Peyer's patch (tissue), 4 donors: ENCODE measurements at regions not wholly inside any gene's neighbourhood (a gene's known extent, or its start where the extent isn't known, plus 50 kb on each side); places are given as distances from the start of the nearest gene placed in this dataset.

Experiments used
- DNase-seq, 3 donors: peaks; one replicate each; pipeline ENCODE4 v3.0.0-alpha.2; 2017 to 2019
- H3K27ac ChIP-seq, 4 donors: fragments of 200-600 bp; sonication (generic); one replicate each; pipeline ENCODE4 v1.5.1; 2016 to 2019
- H3K27me3 ChIP-seq, 2 donors: fragments of 200-600 bp; sonication (generic); one replicate each; pipeline ENCODE4 v1.5.1; 2019
- H3K36me3 ChIP-seq, 3 donors: fragments of 200-600 bp; sonication (generic); one replicate each; pipeline ENCODE4 v1.5.1; 2016 to 2019
- H3K4me1 ChIP-seq, 4 donors: fragments of 200-600 bp; sonication (generic); one replicate each; pipeline ENCODE4 v1.5.1; 2016 to 2019
- H3K4me3 ChIP-seq, 4 donors: fragments of 200-600 bp; sonication (generic); 1 replicate in 3 of 4; 2 replicates in 1 of 4; pipeline ENCODE4 v1.5.1; 2016 to 2019; ENCODE audit warnings: mild to moderate bottlenecking in 1 of 4
- H3K9me3 ChIP-seq, 4 donors: fragments of 200-600 bp; sonication (generic); one replicate each; pipeline ENCODE4 v1.5.1; 2016 to 2019; ENCODE audit warnings: mild to moderate bottlenecking in 1 of 4
- POLR2A ChIP-seq, 2 donors: fragments of 450-650 bp; IDR thresholded peaks; one replicate each; pipeline ENCODE4 v1.5.1; 2017; ENCODE audit warnings: antibody characterized with exemption in 2 of 2, mild to moderate bottlenecking in 2 of 2, moderate library complexity in 2 of 2
- TF ChIP-seq, protein P1 (sequence below), 6 experiments: fragments of 450-650 bp in 4 of 6; fragments of 200-600 bp in 2 of 6; sonication (generic) in 1 of 6; IDR thresholded peaks; one replicate each; pipeline ENCODE4 v1.5.1; 2017 to 2019; ENCODE audit warnings: antibody characterized with exemption in 6 of 6, mild to moderate bottlenecking in 3 of 6, moderate library complexity in 1 of 6

DNA sequence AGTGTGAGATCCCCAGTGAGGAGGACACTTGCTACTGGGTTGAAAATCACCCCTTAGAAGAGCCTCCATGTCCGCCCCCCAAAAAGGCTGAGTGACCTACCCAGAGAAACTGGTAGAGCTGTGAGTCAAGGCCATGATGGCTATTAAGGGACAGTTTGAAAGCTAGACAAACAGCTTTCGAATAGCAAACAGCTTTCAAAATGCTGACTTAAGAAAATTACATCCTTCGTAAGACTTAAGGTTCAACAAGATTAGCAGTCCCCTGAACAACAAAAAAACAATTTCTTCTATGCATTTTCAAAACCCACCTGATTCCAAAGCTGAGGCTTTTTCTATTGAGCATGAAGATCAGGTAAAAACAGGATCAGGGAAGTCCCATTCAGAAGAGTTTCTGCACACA lies 269.7 kb upstream of the SOX2 start:
- Histone ChIP-seq H3K4me3 (no peak overlapping the region), H3K36me3 (no peaks in the 10 kb centered on the region), H3K9me3 (no peaks in the 10 kb centered on the region), H3K27ac (no peak overlapping the region), H3K4me1 (no peaks in the 10 kb centered on the region), H3K27me3 (no peaks in the 10 kb centered on the region)
- no peak for TF ChIP-seq POLR2A (IDR thresholded peaks at IDR 0.05)
- TF ChIP-seq, protein P1, sequence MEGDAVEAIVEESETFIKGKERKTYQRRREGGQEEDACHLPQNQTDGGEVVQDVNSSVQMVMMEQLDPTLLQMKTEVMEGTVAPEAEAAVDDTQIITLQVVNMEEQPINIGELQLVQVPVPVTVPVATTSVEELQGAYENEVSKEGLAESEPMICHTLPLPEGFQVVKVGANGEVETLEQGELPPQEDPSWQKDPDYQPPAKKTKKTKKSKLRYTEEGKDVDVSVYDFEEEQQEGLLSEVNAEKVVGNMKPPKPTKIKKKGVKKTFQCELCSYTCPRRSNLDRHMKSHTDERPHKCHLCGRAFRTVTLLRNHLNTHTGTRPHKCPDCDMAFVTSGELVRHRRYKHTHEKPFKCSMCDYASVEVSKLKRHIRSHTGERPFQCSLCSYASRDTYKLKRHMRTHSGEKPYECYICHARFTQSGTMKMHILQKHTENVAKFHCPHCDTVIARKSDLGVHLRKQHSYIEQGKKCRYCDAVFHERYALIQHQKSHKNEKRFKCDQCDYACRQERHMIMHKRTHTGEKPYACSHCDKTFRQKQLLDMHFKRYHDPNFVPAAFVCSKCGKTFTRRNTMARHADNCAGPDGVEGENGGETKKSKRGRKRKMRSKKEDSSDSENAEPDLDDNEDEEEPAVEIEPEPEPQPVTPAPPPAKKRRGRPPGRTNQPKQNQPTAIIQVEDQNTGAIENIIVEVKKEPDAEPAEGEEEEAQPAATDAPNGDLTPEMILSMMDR (IDR thresholded peaks at IDR 0.05): no peak
- no peak for DNase-seq

- TF ChIP-seq, protein P1 (IDR thresholded peaks at IDR 0.05): no peak
- TF ChIP-seq POLR2A (IDR thresholded peaks at IDR 0.05): no peak
- Histone ChIP-seq H3K27me3 (no peaks in the 10 kb centered on the region), H3K36me3 (no peaks in the 10 kb centered on the region), H3K4me3 (no peak overlapping the region), H3K9me3 (no peaks in the 10 kb centered on the region), H3K4me1 (no peaks in the 10 kb centered on the region), H3K27ac (no peak overlapping the region)
- DNase-seq: no peak
Observed at GRCh38 chr3:181432992-181433391, 278.7 kb upstream of the SOX2 start.

GRCh38 chr3:181431748-181432147 lies 280.0 kb upstream of the SOX2 start:
- no peak for TF ChIP-seq POLR2A (IDR thresholded peaks at IDR 0.05)
- TF ChIP-seq, protein P1 (IDR thresholded peaks at IDR 0.05): no peak
- no peak overlapping the region for H3K4me3 ChIP-seq
- no peaks in the 10 kb centered on the region for H3K9me3 ChIP-seq
- no peaks in the 10 kb centered on the region for H3K27me3 ChIP-seq
- no peak overlapping the region for H3K27ac ChIP-seq
- H3K36me3 ChIP-seq: no peaks in the 10 kb centered on the region
- no peaks in the 10 kb centered on the region for H3K4me1 ChIP-seq
- no peak for DNase-seq

DNA sequence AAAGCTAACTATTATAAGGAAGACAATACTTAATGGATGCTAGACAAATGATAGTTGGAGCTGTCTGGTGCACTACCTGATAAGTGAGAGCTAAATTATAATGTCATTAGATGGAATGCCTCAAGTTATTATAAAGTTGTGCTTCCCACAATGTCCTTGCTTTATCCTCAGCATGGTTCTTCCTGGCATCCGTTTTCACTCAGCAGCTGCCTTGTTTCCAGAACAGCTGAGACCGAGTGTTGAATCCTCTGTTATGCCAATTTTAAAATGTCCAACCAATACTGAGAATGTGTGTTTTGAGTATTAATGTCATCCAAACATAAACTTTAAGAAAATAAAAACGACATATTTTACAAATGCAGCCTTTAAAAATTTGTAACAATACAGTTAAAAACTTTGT lies 286.7 kb upstream of the SOX2 start:
- no peak for TF ChIP-seq POLR2A (IDR thresholded peaks at IDR 0.05)
- TF ChIP-seq, protein P1 (IDR thresholded peaks at IDR 0.05): no peak
- no peak overlapping the region for H3K4me3 ChIP-seq
- DNase-seq: no peak
- H3K27me3 ChIP-seq: no peaks in the 10 kb centered on the region
- no peaks in the 10 kb centered on the region for H3K36me3 ChIP-seq
- H3K9me3 ChIP-seq: no peaks in the 10 kb centered on the region
- no peak overlapping the region for H3K27ac ChIP-seq
- H3K4me1 ChIP-seq: no peaks in the 10 kb centered on the region

DNA sequence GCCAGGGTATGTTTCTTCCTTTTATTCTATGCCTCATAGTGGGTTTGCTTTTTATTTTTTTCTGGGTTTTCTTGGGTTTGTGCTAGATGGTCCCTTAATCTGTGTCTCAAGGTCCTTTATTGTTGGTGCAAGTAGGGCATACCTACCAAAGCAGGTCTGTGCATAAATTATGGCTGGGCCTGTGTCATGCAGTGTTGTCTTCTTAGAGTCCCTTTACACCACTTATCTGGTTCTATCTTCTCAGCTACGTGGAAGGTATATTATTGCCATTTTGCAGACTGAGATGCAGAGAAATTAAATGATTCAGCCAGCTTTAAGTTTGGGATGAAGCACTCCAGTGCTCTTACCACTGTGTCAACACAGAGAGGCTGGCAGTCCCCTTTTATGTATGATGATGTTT lies 293.5 kb upstream of the SOX2 start:
- no peak overlapping the region for H3K27ac ChIP-seq
- no peaks in the 10 kb centered on the region for H3K36me3 ChIP-seq
- DNase-seq: no peak
- no peaks in the 10 kb centered on the region for H3K27me3 ChIP-seq
- H3K4me1 ChIP-seq: no peaks in the 10 kb centered on the region
- no peaks in the 10 kb centered on the region for H3K9me3 ChIP-seq
- no peak for TF ChIP-seq POLR2A (IDR thresholded peaks at IDR 0.05)
- TF ChIP-seq, protein P1 (IDR thresholded peaks at IDR 0.05): no peak
- H3K4me3 ChIP-seq: no peak overlapping the region

DNA sequence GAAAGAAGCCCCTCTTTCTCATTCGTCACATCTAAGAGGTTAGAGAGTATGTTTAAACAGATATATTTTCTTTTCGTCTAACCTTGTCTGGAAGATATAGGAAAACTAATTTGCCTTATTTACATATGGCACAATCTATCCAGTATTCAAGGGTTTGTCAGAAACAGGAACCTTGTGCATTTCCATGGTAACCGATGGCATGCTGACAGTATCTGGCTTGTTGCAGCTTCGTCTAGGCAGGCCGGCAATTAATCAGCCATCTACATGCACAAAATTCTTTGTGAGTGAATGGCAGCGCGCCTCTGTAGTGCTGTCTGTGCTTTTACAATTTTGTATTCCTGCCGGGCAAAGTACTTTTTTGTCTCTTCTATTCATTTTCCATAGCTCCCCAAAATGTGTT lies 294.0 kb upstream of the SOX2 start:
- no peak for DNase-seq
- H3K9me3 ChIP-seq: no peaks in the 10 kb centered on the region
- H3K27ac ChIP-seq: no peak overlapping the region

More for the DNA sequence above, 294.0 kb upstream of the SOX2 start:
- TF ChIP-seq, protein P1 (IDR thresholded peaks at IDR 0.05): no peak
- TF ChIP-seq POLR2A (IDR thresholded peaks at IDR 0.05): no peak
- Histone ChIP-seq H3K36me3 (no peaks in the 10 kb centered on the region), H3K4me1 (no peaks in the 10 kb centered on the region), H3K4me3 (no peak overlapping the region), H3K27me3 (no peaks in the 10 kb centered on the region)
